Endothelial cell (in vitro differentiated cells): ENCODE measurements at regions not wholly inside any gene's neighbourhood (a gene's known extent, or its start where the extent isn't known, plus 50 kb on each side); places are given as distances from the start of the nearest gene placed in this dataset.

Experiments
- DNase-seq: peaks from one replicate; pipeline ENCODE4 v3.0.0; 2021; ENCODE audit warnings: low spot score
- H3K27ac Mint-ChIP-seq: one replicate; pipeline ENCODE4 v1.8.0; 2021; ENCODE audit warnings: mixed read lengths, inconsistent platforms; ENCODE audit not compliant: unreplicated experiment
- H3K27me3 Mint-ChIP-seq: one replicate; pipeline ENCODE4 v1.8.0; 2021; ENCODE audit warnings: mild to moderate bottlenecking, moderate library complexity, mixed read lengths, inconsistent platforms; ENCODE audit not compliant: unreplicated experiment
- H3K36me3 Mint-ChIP-seq: one replicate; pipeline ENCODE4 v1.8.0; 2021; ENCODE audit warnings: mild to moderate bottlenecking, low read depth, mixed read lengths, inconsistent platforms; ENCODE audit not compliant: unreplicated experiment
- H3K4me1 Mint-ChIP-seq: one replicate; pipeline ENCODE4 v1.8.0; 2021; ENCODE audit warnings: mild to moderate bottlenecking, mixed read lengths, inconsistent platforms; ENCODE audit not compliant: unreplicated experiment
- H3K4me3 Mint-ChIP-seq: one replicate; pipeline ENCODE4 v1.8.0; 2021; ENCODE audit warnings: mild to moderate bottlenecking, mixed read lengths, inconsistent platforms; ENCODE audit not compliant: unreplicated experiment
- H3K9me3 Mint-ChIP-seq: one replicate; pipeline ENCODE4 v1.8.0; 2021; ENCODE audit warnings: mixed read lengths, inconsistent platforms; ENCODE audit not compliant: unreplicated experiment
- CTCF ChIP-seq: fragments of 200-600 bp; sonication (generic); IDR thresholded peaks from one replicate; pipeline ENCODE4 v1.5.0; 2021; ENCODE audit warnings: antibody characterized with exemption; ENCODE audit not compliant: unreplicated experiment

- no peaks in the 10 kb centered on the region for H3K4me1 Mint-ChIP-seq
- no peaks in the 10 kb centered on the region for H3K9me3 Mint-ChIP-seq
- H3K4me3 Mint-ChIP-seq: no peak overlapping the region
- peaks cover 2% of the 10 kb centered on the region for H3K36me3 Mint-ChIP-seq
- H3K27me3 Mint-ChIP-seq: no peaks in the 10 kb centered on the region
- no peak overlapping the region for H3K27ac Mint-ChIP-seq
- no peak for TF ChIP-seq CTCF
- DNase-seq: no peak
These were observed 899.2 kb downstream of the PDHA2 start for GRCh38 chr4:96739101-96739500.

- H3K27me3 Mint-ChIP-seq: no peaks in the 10 kb centered on the region
- DNase-seq: no peak
- H3K9me3 Mint-ChIP-seq: no peaks in the 10 kb centered on the region
- H3K4me1 Mint-ChIP-seq: no peaks in the 10 kb centered on the region
- peaks cover 4% of the 10 kb centered on the region for H3K36me3 Mint-ChIP-seq
- no peak for TF ChIP-seq CTCF
- H3K27ac Mint-ChIP-seq: no peak overlapping the region
- H3K4me3 Mint-ChIP-seq: no peak overlapping the region
These were observed 902.6 kb downstream of the PDHA2 start for GRCh38 chr4:96742332-96743014.

DNA sequence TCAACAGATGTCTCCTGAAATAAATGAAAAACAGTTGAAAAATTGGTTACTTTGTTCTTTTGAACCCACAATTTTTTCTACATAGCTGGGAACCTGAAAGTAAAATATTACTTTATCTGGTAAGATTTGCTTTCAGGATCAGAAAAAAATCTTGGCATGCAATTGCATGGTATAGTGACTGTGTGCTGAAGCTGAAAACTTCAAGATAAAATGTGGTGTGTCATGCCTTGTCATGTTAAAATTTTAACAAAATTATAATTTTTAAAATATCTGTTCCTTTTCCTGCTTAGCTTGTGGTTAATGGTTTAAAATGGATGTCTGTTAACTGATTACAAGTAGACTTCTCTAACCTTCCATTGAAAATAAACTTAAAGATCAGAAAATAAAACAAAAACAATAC, 904.8 kb downstream of the PDHA2 start:
- DNase-seq: no peak
- H3K4me1 Mint-ChIP-seq: no peaks in the 10 kb centered on the region
- H3K9me3 Mint-ChIP-seq: no peaks in the 10 kb centered on the region
- H3K27me3 Mint-ChIP-seq: no peaks in the 10 kb centered on the region
- H3K4me3 Mint-ChIP-seq: no peak overlapping the region
- no peak for TF ChIP-seq CTCF
- no peak overlapping the region for H3K27ac Mint-ChIP-seq
- peaks cover 4% of the 10 kb centered on the region for H3K36me3 Mint-ChIP-seq

DNA sequence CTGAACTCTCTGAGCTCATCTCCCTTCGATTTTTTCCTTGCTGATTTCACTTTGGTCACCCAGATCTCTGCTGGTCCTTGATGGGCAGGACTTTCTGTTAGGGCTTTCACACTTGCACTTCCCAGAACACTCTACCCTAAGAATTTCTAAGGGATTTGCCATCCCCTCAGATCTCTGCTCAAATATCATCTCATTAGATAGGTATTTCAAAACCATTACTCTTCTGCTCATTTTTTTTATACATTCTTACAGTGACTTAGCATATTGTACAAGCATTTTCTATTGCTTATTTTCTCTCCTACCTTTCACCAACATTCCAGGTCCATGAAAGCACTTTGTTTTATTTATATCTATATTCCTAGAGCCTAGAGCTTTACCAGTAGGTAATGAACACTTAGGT, 913.3 kb downstream of the PDHA2 start:
- Mint-ChIP-seq H3K27ac (no peak overlapping the region), H3K36me3 (no peaks in the 10 kb centered on the region), H3K27me3 (peaks cover 1% of the 10 kb centered on the region), H3K4me3 (no peak overlapping the region), H3K4me1 (no peaks in the 10 kb centered on the region), H3K9me3 (no peaks in the 10 kb centered on the region)
- DNase-seq: no peak
- TF ChIP-seq CTCF: no peak

DNA sequence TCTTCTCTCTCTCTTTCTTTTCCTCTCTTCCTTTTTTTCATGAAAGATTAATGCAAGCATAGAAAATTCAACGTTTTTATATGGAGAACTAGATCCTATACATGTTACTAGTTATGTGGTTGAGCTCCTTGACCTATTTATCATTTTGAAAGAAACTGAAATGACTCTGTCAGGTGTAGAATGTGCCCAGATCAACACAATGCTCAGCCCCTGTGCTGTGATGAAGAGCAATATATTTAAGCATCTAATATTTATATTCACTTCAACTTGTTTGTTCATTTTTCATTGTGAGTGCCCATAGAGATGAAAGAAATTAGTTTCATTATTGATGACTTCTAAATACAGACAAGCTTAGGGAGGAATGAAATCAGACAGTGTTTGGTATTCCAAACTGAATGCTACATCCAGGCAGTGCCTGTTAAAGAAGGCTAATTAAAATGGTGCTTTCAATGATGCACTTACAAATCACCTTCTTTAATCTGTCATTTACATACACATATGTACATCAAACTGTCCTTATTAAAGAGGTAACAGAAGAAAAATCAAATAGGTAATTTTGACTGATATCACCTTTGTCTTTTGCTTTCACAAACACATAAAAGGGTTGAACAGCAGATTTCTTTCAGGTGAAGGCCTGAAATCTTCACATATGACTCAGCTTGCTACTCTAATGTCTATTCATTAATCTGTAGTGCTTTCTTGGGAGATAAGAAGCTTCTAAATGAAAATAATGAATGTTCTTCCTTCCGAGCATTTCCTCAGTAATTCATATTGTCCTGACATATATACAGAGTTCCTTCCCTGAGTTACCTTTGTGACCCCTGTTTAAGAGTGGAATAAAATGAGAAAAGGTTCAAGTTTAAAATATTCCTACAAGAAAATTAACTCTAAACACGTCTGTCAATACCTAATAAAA, 915.9 kb downstream of the PDHA2 start:
- Mint-ChIP-seq H3K36me3 (no peaks in the 10 kb centered on the region), H3K9me3 (no peaks in the 10 kb centered on the region), H3K27me3 (no peaks in the 10 kb centered on the region), H3K27ac (no peak overlapping the region), H3K4me1 (no peaks in the 10 kb centered on the region), H3K4me3 (no peak overlapping the region)
- no peak for TF ChIP-seq CTCF
- no peak for DNase-seq
